IPS-18c (cell line): ENCODE measurements at regions not wholly inside any gene's neighbourhood (a gene's known extent, or its start where the extent isn't known, plus 50 kb on each side); places are given as distances from the start of the nearest gene placed in this dataset.
"Not testable (repeated sequence)": the region's sequence is repeated elsewhere in the genome, so short reads cannot be mapped to it uniquely, and the experiment has no call there.

Source experiments
- H3K4me3 ChIP-seq: 2 replicates; pipeline ENCODE4 v1.7.0; 2013; ENCODE audit warnings: low read depth, mild to moderate bottlenecking, low read length, moderate library complexity; ENCODE audit not compliant: insufficient read depth
- H3K9me3 ChIP-seq: one replicate; pipeline ENCODE4 v1.6.1; 2013; ENCODE audit warnings: mild to moderate bottlenecking, low read length, moderate library complexity; ENCODE audit not compliant: control insufficient read depth, insufficient read depth

DNA sequence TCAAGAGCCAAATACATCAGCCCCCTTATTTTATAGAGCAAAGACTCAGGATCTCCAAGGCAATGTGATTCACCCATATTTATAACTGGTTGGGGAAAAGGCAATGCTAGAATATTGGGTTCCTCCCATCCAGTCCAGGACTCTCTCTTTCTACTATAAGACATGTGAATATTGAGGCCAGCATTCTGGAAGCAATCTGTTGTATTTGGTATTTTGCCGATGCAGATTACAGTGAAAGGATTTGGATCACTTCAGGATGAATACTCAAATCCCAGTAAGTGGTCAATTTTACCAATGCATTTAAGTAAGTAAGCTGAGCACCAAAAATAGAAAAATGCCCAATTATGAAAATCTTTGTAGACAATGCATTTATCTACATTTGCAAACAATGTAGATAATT lies 1834.7 kb upstream of the PIK3C3 start:
- peaks cover 15% of the 10 kb centered on the region for H3K9me3 ChIP-seq

DNA sequence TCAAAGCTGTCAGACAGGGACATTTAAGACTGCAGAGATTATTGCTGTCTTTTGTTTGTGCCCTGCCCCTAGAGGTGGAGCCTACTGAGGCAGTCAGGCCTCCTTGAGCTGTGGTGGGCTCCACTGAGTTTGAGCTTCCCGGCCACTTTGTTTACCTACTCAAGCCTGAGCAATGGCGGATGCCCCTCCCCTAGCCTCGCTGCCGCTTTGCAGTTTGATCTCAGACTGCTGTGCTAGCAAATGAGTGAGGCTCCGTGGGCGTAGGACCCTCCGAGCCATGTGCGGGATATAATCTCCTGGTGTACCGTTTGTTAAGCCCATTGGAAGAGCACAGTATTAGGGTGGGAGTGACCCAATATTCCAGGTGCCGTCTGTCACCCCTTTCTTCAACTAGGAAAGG lies 1835.5 kb upstream of the PIK3C3 start:
- not testable (repeated sequence) for H3K4me3 ChIP-seq

More for the DNA sequence above, 1834.7 kb upstream of the PIK3C3 start:
- peak overlapping the region; percentile 3; the same call in 1 of the 2 replicates for H3K4me3 ChIP-seq

DNA sequence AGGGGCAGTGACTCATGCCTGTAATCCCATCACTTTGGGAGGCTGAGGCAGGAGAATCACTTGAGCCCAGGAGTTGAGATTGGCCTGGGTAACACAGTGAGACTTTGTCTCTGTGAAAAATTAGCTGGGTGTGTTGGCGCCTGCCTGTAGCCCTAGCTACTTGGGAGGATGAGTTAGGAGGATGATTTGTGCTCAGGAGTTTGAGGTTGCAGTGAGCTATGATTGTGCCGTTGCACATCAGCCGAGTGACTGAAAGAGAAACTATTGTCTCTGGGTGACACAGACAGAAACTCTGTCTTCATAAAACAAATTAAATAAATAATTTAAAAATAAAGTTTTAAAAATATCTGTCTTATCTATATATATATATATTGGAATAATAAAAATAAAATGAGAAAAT lies 1844.6 kb upstream of the PIK3C3 start:
- Histone ChIP-seq H3K9me3 (no peaks in the 10 kb centered on the region), H3K4me3 (no peak overlapping the region)

More for the DNA sequence above, 1835.5 kb upstream of the PIK3C3 start:
- H3K9me3 ChIP-seq: peaks cover 15% of the 10 kb centered on the region

DNA sequence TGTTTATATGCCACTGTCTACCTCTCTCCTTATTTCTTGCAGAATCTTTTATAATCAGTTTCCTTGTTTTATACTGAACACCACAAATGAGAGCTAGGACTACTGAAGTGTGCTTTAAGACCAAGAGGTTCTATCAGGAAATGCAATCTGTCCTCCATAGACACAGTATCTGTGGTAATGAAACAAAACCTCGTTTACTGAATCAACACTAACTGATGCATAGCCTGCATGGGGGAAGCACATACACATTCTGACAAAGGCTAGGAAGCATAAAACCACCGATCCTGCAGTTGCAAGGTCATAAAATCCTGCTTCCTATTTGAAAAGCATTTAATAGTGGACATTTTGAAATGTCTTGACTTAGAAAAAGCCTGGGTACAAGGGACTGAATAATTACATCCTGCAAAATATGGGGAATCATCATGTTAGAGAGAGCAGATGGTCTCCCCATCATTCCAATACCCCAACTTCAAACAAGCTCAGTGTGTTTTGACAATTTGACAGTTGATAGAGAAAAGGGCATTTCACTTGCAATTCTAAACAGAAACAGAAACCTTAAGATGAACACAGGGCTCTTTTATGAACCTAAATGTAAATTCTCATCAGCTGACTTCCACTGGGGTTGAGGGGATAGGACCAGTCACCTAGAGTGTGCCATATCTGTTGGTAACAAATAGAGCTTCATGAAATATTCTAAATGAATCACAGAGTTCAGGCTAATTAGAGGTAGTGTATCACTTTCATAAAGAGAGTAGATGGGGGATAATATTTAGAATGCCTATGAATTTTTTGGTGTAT lies 1845.6 kb upstream of the PIK3C3 start:
- no peak overlapping the region for H3K4me3 ChIP-seq

DNA sequence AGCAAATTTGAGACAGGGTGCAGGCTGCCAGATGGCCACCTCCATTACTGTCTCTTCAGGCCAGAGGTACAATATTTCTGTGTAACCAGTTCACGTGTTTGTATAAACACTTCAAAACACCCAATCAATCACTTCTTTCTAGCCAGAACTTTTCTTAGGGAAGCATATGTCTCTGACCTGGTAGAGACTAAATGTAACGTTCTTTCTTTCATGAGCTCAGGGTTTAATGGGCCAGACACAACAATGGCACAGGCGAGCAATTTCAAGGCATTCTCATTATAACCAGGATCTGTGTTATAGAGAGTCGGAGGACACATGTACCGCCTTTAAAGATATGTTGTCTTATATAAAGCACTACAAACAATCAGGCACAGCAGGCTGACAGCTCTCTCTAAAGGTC lies 1846.4 kb upstream of the PIK3C3 start:
- Histone ChIP-seq H3K4me3 (no peak overlapping the region), H3K9me3 (no peaks in the 10 kb centered on the region)

More for the DNA sequence above, 1845.6 kb upstream of the PIK3C3 start:
- no peaks in the 10 kb centered on the region for H3K9me3 ChIP-seq

DNA sequence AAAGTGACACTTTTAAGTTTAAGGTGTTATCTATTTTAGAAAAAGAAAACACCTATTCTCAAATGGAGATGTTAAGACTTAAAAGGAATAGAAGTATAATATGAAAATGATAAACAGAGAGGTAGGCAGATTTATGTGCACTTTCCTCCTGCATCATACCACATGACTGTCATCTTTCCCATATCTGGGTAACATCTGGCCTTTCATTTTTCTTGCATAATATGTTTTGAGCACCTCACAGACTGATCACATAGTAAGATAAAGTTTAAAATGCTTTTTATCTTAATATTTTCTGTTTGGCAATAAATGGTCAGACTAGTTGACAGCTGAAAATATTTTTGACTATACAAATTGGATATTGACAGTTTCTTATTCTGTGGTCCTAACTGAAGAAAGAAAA lies 1852.1 kb upstream of the PIK3C3 start:
- Histone ChIP-seq H3K9me3 (no peaks in the 10 kb centered on the region), H3K4me3 (no peak overlapping the region)

DNA sequence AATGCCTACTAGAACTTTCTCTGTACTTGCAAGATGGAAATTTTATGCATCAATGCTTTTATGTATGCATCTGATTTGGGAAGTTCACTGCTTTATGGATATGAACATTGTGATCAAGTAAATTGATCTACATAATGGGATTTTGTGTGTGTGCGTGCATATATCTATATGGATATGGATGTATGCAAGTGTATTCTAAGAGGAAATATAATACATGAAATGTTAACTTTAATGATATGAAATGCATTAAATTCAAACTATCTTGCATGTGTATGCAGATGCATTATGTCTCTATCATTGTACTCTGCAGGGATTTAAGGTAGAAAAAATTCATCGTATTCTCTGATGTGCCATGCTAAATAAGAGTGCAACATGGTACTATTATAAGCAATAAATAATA lies 1855.4 kb upstream of the PIK3C3 start:
- no peak overlapping the region for H3K4me3 ChIP-seq
- H3K9me3 ChIP-seq: no peaks in the 10 kb centered on the region

DNA sequence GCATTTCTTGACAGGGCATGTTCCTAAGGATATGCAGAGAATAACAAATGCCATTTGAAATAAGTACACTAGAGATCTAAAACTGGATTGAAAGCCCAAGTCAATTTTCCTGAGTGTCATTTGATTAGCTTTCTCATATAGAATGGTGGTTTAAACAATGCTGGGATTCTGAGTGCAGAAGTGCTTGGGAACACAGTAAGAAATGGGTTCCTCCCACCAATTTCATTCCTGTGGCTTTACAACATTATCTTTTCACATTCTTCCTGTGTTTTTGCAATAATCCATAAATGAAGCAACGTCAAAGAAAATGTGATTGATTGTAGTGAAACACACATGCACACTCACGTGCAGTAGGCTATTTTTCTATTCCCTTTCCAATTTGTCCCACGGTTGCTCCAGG lies 1858.4 kb upstream of the PIK3C3 start:
- H3K4me3 ChIP-seq: no peak overlapping the region

DNA sequence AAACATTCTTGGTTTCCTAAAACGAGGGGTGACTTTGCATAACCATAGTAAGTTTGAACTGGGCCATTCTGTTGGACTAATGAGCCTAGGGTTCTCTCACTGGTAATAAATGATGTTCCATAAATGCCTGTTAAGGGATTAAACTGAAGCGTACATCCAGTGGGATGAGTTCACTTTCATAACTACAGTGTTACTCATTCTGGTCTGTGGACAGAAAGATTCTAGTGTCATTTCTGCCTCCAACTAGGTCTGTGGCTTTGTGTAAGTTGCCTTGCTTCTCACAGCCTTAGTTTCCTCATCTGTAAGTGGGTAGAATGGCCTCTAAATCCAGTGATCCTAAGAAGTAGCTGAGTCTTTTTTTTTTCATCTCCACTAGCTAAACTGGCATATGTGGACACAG lies 1860.6 kb upstream of the PIK3C3 start:
- H3K4me3 ChIP-seq: no peak overlapping the region
- H3K9me3 ChIP-seq: no peaks in the 10 kb centered on the region

More for the DNA sequence above, 1858.4 kb upstream of the PIK3C3 start:
- H3K9me3 ChIP-seq: no peaks in the 10 kb centered on the region

DNA sequence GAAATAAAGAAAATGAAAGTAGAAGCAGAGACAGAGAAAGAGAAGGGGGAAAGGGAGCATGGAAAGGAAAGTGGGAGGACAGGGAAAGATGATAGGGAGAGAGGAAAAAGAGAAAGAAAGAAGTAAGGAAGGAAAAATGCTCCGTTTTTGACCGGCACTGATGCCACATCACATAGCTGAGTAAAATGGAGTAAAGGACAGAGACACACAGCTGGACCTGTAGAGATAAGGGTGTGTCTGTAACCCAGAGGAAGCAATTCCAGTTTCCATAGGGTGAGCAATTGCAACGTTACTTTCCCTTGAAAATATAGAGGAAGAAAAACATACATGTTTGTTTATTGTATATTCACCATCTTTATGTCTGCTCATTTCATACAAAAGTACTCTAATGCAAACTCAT lies 1866.9 kb upstream of the PIK3C3 start:
- Histone ChIP-seq H3K4me3 (no peak overlapping the region), H3K9me3 (no peaks in the 10 kb centered on the region)

DNA sequence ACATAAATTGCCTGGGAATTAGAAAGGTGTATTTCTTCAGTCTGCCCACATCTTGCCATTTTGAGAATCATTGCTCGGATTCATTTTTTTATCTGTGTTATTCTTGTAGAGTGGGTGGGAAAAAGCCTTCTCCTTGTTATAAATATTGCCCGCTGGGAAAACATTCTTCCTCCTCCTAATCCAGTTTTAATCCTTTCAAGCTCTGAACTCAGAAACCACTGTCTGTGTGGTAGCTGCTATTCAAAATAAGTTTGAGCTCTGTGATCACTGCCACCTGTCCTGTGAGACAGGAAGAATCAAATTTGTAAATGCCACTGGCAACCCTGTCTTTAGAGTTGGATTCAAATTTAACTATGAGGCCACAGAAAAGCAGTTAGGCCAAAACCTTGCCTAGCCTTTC lies 1875.2 kb upstream of the PIK3C3 start:
- H3K9me3 ChIP-seq: no peaks in the 10 kb centered on the region

DNA sequence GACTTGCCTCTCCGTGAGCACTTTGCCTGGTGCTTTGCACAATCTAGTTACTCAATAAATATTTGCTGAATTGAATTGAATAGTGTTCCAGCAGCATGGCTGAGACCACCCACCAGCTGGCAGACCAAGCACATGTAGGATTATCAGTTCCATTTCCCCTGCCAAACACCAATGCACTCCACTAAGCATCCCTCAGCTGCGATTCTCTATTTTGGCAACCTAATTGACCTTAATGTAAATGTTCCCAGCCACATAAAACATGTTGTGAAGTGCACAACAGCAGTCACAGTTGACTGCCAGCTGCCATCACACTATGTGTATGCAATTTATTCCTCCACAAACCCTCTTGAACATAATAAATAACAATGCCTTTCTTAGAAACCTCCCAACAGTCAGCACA lies 1879.4 kb upstream of the PIK3C3 start:
- H3K4me3 ChIP-seq: no peak overlapping the region
- no peaks in the 10 kb centered on the region for H3K9me3 ChIP-seq

More for the DNA sequence above, 1875.2 kb upstream of the PIK3C3 start:
- no peak overlapping the region for H3K4me3 ChIP-seq

DNA sequence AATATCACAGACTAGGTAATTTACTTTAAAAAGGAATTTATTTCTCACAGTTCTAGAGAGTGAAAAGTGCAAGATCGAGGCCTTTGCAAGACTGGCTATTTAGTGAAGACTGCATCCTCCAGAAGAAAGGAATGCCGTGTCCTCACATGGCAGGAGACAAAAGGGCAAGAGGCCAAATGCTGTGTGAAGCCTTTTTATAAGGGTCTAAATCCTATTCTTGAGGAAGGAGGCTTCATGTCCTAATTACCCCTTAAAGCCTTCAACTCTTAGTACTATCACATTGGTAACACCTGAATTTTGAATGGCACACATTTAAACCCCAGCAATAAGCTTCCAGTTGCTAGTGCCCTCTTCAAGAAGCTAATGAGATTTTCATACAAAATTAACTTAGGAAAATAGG lies 1882.3 kb upstream of the PIK3C3 start:
- H3K9me3 ChIP-seq: no peaks in the 10 kb centered on the region
- no peak overlapping the region for H3K4me3 ChIP-seq

DNA sequence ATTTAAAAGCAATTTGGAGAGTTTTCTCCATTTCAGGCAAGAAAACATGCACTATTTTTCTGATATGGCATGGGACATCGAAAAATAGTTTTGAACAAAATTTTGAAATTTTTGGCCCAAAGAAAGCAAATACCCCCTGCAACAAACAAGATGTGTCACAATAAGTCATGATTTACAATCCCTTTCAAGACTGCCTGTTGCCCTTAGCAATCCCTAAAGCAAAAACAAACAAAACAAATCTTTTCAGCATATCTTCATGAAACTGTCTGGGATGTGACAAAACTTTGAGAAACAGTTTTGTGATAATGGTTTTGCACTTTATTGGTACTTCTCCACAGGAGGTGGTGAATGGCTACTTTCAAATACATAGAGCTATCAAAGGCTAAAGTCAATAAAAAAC lies 1888.7 kb upstream of the PIK3C3 start:
- H3K9me3 ChIP-seq: no peaks in the 10 kb centered on the region
- H3K4me3 ChIP-seq: no peak overlapping the region

DNA sequence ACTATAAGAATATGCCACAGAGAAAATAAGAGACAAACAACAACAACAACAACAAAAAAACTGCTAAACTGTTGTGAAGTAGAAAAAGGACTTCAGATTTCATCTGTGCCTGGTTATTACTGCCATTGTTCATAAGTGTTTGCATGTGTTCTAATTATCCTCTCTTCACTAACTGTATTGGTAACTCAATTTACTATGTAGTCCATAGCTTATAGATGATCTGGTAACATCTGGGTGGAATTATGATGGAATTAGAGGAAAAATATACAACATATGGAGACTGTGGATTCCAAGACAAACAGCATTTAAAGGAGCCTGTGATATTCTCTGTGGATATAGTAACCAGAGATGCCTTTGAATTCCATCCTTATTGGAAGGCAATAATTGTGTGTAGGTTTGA lies 1891.5 kb upstream of the PIK3C3 start:
- H3K4me3 ChIP-seq: no peak overlapping the region
- no peaks in the 10 kb centered on the region for H3K9me3 ChIP-seq

DNA sequence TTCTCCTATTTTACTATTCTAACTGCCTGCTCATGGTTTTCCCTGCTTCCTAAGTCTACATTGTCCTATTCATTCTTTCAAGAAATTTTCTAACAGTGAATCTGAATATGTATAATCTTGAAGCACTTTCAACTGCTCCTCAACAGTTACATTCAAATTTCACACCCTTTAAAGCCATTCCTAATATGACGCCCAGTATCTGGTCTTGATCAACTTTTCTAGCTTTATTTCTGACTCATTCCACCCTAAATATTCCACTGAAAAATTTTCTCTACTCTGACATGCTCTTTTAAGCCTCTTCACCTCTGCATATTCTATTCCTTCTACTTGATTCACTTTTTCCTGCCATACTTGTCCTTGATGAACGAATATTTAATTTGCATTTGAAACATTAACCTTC lies 1893.9 kb upstream of the PIK3C3 start:
- Histone ChIP-seq H3K4me3 (no peak overlapping the region), H3K9me3 (no peaks in the 10 kb centered on the region)

DNA sequence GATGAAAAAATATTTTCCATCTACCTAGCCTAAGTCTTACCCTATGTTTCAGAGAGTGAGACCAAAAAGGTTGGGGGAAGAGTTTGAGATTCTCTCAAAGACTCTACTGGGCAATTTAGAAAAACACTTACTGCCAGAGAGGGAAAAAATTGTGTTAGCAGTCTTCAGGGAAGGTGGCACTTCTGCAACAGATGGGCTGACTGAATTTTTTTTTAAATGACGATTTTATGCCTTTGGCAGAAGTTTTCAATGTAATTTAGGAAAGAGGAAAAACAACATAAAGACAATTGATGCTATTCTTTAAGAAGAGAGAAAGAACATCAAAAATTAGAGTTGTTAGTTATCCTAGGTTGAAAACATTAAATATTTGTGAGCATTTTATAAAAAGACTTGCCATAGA lies 1894.5 kb upstream of the PIK3C3 start:
- Histone ChIP-seq H3K9me3 (no peaks in the 10 kb centered on the region), H3K4me3 (no peak overlapping the region)

DNA sequence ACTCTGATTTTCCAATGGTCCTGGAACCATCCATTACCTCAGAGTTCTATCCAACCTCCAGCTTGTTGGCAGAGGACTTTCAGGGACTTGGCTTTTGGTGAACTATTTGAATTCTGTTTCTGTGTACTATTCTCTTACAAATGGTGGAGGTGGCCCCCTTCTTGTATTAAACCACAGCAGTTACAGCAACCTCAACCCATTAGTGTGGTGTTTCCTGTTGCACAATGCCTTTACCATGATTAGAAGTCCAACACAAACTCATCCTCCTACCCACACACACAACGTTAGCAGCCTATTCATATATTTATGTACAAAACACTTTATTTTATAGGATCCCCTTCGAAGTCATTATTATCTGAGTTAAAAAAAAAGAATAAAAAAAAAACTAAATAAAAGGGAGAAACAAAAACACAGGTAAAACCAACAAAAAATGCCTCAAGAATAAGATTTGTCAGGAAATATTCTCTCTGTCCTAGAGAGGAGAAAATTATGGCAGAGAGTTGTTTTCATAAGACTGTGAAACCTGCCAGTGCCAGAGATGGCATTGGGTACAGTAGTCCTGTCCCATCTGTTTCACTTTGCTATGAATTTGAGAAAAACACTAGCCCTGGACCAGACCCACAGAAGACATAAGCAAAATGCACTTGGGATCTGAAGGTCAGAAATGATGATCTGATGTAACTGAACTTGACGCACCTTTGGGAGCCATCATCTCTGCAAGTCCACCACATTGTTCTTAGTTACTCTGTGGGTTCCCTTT lies 1896.0 kb upstream of the PIK3C3 start:
- H3K9me3 ChIP-seq: no peaks in the 10 kb centered on the region
- no peak overlapping the region for H3K4me3 ChIP-seq
